ENCODE measurements at regions not wholly inside any gene's neighbourhood (a gene's known extent, or its start where the extent isn't known, plus 50 kb on each side); places are given as distances from the start of the nearest gene placed in this dataset.

GRCh38 chr11:88410656-88411055 lies 73.1 kb upstream of the CTSC start:
- TF ChIP-seq CTCF (IDR thresholded peaks at IDR 0.05; ENCODE audit: insufficient read depth, low read length): no peak
- TF ChIP-seq POLR2AphosphoS5 (IDR thresholded peaks at IDR 0.05; ENCODE audit: low read depth): no peak
- TF ChIP-seq GABPA (IDR thresholded peaks at IDR 0.05; ENCODE audit: low read depth): no peak
- TF ChIP-seq REST (IDR thresholded peaks at IDR 0.05; ENCODE audit: insufficient replicate concordance, low read depth): no peak
- no peak for TF ChIP-seq SPI1 (IDR thresholded peaks at IDR 0.05; ENCODE audit: borderline replicate concordance, low read depth)

Data from HL-60 (cell line).